ENCODE measurements at regions not wholly inside any gene's neighbourhood (a gene's known extent, or its start where the extent isn't known, plus 50 kb on each side); places are given as distances from the start of the nearest gene placed in this dataset.

DNA sequence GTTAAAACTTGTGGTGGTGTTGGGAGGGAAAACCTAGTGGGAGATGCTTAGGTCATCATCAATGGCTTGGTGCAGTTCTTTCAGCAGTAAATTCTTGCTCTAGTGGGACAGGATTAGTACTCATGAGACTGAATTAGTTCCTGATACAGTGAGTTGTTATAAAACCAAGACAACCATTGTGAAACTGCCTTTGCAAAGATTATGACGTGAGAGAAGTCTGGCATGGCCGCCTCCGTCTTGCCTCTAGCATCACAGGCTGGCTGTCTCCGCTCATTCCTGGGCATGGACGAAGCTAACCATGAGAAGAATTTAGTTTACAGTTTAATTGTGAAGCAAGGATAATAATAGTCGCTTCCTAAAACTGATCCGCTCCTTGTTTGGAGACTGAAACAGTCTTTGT lies 186.4 kb downstream of the KIF20B start:
- peak in 2 of 14 donors; percentile 4 to 9 for DNase-seq

- DNase-seq: peak in 1 of 14 donors; percentile 7
Observed at GRCh38 chr10:89888321-89889070, 187.1 kb downstream of the KIF20B start.

DNA sequence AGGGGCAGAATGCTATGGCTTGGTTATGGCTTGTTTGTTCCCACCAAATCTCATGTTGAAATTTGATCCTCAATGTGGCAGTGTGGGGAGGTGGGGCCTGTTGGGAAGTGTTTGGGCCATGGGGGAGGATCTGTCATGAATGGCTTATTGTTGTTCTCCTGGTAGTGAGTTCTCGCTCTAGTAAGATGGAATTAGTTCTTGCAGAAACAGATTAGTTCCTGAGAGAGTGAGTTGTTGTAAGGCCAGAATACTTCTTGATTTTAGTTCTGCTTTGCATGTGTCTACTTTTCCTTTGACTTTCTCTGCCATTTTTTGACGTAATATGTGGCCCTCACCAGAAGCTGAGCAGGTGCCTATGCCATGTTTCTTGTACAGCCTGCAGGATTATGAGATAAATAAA lies 188.2 kb downstream of the KIF20B start:
- DNase-seq: peak in 1 of 14 donors; percentile 11

DNA sequence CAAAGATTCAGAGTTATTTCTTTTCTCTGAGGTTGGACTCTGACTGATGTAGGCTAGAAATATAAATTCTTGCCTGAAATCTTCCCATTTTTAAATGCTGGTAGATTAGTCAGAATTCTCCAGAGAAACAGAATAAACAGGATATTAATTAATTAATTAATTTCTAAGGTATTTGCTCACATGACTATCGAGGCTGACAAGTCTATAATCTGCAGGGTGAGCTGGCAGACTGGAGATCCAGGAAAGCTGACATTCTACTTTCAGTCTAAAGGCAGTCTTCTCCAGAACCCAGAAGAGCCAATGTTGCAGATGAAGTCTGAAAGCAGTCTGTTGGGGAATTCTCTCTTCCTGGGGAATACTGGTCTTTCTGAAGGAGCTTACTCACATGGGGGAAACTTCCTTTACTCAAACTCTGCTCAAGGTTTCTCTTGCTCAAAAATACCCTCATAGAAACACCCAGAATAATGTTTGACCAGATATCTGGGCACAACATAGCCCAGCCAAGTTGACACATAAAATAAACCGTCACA lies 189.7 kb downstream of the KIF20B start:
- DNase-seq: no peak

- no peak for DNase-seq
Observed at GRCh38 chr10:89894051-89894450, 192.7 kb downstream of the KIF20B start.

DNA sequence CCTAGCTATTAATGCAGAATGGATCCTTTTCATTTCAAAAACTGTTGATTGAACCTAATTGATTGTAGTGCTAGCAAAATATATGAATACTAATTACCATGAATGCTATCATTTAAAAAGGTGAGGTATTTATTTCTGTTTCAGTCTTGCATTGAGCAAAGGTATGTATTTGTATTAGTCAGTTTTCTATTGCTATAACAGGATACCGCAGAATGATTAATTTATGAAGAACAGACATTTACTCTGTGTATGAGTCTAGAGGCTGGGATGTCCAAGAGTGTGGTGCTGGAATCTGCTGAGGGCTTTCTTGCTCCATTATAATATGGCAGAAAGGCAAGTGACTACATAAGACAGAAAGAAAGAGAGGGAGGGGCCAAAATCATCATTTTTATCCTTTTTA lies 199.2 kb downstream of the KIF20B start:
- no peak for DNase-seq

- DNase-seq: no peak
Observed at GRCh38 chr10:89901895-89902294, 200.5 kb downstream of the KIF20B start.

DNA sequence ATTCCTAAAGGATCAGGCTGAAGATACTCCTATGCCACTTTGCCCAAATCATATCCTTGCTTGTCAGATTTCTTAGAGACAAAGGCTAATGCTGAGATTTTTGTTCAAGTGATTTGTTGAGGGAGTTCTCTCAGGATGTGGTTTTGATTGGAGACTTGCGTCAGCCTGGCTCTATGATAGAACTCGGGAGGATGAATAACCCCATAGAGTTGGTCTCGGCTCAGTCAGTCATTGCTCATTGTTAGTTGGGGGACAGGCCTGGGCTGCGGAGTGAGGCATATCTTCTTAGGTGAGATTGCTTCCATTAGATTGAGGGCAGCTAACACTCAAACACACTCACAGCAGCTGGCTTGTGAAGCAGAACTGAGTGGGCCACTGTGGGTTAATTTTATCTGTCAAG lies 203.4 kb downstream of the KIF20B start:
- DNase-seq: no peak

DNA sequence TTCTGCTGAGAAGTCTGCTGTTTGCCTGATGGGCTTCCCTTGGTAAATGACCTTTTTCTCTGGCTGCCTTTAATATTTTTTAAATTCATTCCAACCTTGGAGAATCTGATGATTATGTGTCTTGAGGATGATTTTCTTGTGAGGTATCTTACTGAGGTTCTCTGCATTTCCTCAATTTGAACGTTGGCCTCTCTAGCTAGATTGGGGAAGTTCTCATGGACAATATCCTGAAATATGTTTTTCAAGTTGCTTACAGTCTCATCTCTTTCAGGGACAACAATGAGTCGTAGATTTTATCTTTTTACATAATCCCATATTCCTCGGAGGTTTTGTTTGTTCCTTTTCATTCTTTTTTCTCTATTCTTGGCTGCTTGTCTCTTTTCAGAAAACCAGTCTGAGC lies 208.4 kb downstream of the KIF20B start:
- no peak for DNase-seq

GRCh38 chr10:89915021-89915420 lies 213.6 kb downstream of the KIF20B start:
- DNase-seq: no peak

- DNase-seq: no peak
Observed at GRCh38 chr10:89915968-89916367, 214.6 kb downstream of the KIF20B start.

- no peak for DNase-seq
Observed at GRCh38 chr10:89916468-89917215, 215.3 kb downstream of the KIF20B start.

GRCh38 chr10:89921403-89921802 lies 220.0 kb downstream of the KIF20B start:
- no peak for DNase-seq

DNA sequence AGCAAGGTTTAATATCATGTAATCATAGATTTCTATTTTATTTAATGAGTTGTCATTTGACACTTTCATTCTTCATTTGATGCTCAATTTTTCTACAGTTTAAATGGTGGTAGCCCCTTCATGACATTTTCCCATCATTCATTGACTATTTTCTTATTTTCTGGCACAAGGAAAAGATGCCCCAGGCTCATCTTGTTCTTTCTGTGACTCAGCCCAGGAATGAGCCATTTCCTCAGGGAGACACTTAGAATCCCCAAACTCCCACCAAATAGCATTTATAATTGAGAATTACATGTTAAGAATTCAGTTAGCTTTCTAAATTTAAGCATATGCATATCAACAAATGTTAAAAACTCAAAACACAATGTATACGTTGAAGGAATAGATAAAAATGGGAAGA lies 222.3 kb downstream of the KIF20B start:
- no peak for DNase-seq

DNA sequence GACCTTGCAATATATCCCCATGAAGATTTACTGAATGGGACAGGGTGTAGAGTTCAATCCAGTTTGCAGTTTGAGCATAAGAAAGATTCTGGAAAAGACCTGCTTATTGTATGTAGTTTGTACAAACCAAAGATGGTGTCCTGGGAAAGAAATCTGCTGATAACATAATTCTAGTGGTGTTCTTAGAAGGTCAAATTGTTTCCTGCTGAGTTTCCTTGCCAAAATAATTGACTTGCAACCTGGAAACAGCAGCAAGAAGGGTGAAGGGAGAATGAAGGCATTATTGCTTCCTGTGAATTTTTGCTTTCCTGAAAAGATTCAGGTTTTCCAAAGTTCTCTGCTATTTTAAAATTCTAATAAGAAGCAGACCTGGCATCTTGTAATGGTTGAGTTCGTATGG lies 222.9 kb downstream of the KIF20B start:
- no peak for DNase-seq

DNA sequence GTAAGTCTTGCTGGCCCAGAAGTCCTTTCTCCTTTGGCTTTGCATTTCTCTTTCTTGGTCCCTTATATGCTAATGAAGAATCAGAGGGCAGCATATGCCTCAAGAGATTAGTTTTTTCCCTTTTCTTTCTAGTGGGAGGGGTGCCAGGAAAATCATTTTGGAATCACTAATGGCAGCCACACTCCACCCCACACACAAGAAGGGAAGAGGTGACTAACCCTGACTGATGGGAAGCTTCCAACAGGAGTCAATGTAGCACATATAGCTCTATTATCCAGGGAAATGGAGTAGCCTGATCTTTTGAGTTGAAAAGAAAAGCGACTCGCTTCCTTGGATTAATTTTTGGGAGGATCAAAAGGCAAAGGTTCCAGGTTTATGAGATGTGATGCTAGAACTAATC lies 225.3 kb downstream of the KIF20B start:
- DNase-seq: no peak

DNA sequence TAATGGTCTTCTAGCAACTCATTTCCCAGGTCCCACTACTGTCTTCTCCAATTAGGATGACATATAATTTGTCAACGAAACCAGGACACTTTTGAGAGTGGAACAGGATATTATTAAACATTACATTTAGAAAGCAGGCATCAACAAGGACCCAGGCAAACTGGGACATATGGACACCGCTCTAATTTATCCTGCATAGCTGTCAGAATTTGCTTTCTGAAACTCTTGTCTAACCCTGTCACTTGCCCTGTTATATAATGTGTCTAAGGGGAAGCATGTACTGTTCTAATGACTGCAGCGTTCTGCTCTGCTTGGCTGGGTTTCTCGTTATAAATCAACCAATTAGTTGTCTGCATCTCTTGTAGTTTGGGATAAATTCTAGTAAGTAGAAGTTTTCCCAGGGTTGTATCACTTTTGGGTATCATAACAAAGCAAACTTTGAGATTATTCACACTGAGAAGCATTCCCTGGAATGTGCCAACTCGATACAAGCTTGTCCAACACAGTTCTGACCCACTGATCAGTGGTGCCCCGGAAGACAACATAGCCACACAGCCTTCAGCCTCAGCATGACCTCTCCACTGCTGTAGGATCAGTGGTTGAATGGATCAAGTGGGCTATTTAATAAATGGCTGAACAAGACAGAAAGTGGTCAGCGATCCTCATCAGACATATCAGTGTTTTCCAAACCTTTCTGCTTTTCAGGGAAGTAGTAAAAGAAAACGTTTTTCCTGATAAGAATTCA lies 228.1 kb downstream of the KIF20B start:
- no peak for DNase-seq

DNA sequence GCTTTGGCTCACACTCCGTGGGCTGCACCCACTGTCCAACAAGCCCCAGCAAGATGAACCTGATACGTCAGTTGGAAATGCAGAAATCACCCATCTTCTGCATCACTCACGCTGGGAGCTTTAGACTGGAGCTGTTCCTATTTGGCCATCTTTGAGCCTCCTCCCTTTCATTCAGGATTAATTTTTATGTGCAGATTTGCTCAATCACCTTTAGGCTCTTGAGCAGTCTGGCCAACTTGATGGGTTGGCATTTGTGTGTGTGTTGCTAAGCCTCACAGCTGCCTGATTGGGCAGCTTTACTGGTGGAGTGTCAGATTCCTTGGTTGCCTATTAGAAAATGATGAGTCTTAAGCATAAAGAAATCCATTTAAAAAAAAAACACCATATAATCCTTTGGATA lies 236.1 kb downstream of the KIF20B start:
- DNase-seq: no peak

- DNase-seq: no peak
Observed at GRCh38 chr10:89940076-89940475, 238.7 kb downstream of the KIF20B start.

DNA sequence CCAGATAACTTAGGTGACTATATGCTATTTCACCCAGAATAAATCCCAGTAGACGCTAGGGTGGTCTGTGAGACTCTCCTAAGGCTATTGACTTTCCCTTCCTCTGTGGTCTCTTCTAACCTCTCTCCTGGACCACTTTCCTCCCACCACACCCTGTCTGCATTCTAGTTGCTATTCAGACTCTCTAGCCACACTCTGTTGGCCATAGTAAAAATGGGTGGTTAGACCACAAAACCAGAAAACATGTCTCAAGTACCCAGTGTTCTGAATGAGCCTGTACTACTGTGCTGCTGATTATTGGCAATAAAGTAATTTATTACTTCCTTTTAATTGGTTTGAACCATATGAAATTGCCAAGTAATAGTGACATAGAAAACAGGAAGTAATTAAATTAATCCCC lies 240.8 kb downstream of the KIF20B start:
- no peak for DNase-seq

DNA sequence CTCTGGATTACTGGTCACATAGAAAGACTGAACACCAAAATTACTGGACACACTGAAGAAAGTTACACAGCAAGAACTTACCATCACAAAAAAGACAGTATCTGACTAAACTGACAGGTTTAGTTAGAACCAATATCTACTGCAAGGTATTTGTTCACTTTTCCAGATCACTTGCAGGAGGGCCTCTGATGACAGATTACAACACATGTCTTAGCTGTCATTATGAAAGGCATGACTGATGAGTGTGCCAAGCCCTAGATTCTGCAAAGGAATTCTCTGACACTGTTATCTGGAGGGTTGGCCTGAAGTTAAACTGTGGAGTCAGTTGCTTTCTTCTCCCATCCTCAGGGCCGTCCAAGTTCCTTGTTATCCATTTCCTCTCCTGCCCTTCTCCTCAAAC lies 242.7 kb downstream of the KIF20B start:
- no peak for DNase-seq

GRCh38 chr10:89946106-89946505 lies 244.7 kb downstream of the KIF20B start:
- no peak for DNase-seq

- DNase-seq: no peak
Observed at GRCh38 chr10:89949496-89949895, 248.1 kb downstream of the KIF20B start.
